ENCODE measurements at regions not wholly inside any gene's neighbourhood (a gene's known extent, or its start where the extent isn't known, plus 50 kb on each side); places are given as distances from the start of the nearest gene placed in this dataset.

DNA sequence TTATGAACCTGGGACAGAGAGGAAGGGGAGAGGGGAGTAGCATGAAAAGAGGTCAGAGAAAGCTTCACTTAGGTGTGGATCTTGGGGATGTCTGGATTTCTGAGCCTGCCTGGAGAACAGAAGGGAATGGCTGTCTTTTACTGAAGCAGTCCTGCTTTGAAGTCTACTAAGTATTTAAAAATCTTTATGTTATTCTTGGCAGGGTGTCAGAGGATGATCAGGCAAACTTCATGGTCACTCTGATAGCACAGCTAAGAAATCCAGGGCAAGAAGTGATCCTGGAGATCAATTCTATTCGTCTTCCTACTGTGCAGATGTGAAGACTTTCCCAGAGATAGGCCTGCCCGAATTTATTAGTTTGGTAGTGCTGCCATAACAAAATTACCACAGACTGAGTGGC is 464.4 kb upstream of the BOD1L1 start:
- Histone ChIP-seq H3K4me2 (ENCODE audit: low read length) (no peak overlapping the region), H3K27me3 (ENCODE audit: control insufficient read depth, insufficient read depth, low read length) (no peaks in the 10 kb centered on the region), H3K4me1 (ENCODE audit: control insufficient read depth, insufficient read depth, low read length) (peaks cover 19% of the 10 kb centered on the region), H3K9ac (ENCODE audit: low read depth, low read length) (no peak overlapping the region), H3K36me3 (ENCODE audit: insufficient read depth, low read length) (no peaks in the 10 kb centered on the region), H3K9me3 (replicated peaks; ENCODE audit: low read length) (peaks cover 4% of the 10 kb centered on the region), H3K4me3 (ENCODE audit: low read length) (no peak overlapping the region)

- Histone ChIP-seq H3K4me1 (ENCODE audit: control insufficient read depth, insufficient read depth, low read length) (peaks cover 25% of the 10 kb centered on the region), H3K27me3 (ENCODE audit: control insufficient read depth, insufficient read depth, low read length) (no peaks in the 10 kb centered on the region), H3K9me3 (replicated peaks; ENCODE audit: low read length) (peaks cover 4% of the 10 kb centered on the region), H3K36me3 (ENCODE audit: insufficient read depth, low read length) (no peaks in the 10 kb centered on the region), H3K9ac (ENCODE audit: low read depth, low read length) (no peak overlapping the region), H3K4me3 (ENCODE audit: low read length) (no peak overlapping the region), H3K4me2 (ENCODE audit: low read length) (no peak overlapping the region)
Observed at GRCh38 chr4:14092741-14093140, 465.2 kb upstream of the BOD1L1 start.

GRCh38 chr4:14095831-14096230 is 468.3 kb upstream of the BOD1L1 start:
- Histone ChIP-seq H3K36me3 (ENCODE audit: insufficient read depth, low read length) (no peaks in the 10 kb centered on the region), H3K4me2 (ENCODE audit: low read length) (no peak overlapping the region), H3K9ac (ENCODE audit: low read depth, low read length) (peak overlapping the region; percentile 48), H3K27me3 (ENCODE audit: control insufficient read depth, insufficient read depth, low read length) (no peaks in the 10 kb centered on the region), H3K4me1 (ENCODE audit: control insufficient read depth, insufficient read depth, low read length) (peaks cover 25% of the 10 kb centered on the region), H3K4me3 (ENCODE audit: low read length) (no peak overlapping the region), H3K9me3 (replicated peaks; ENCODE audit: low read length) (peaks cover 4% of the 10 kb centered on the region)

- peak overlapping the region; percentile 4 for H3K4me2 ChIP-seq (ENCODE audit: low read length)
- H3K4me3 ChIP-seq (ENCODE audit: low read length): no peak overlapping the region
- peaks cover 25% of the 10 kb centered on the region for H3K4me1 ChIP-seq (ENCODE audit: control insufficient read depth, insufficient read depth, low read length)
- H3K27me3 ChIP-seq (ENCODE audit: control insufficient read depth, insufficient read depth, low read length): no peaks in the 10 kb centered on the region
- H3K36me3 ChIP-seq (ENCODE audit: insufficient read depth, low read length): no peaks in the 10 kb centered on the region
- peaks cover under 1% of the 10 kb centered on the region for H3K9me3 ChIP-seq (replicated peaks; ENCODE audit: low read length)
- peak overlapping the region; percentile 48 for H3K9ac ChIP-seq (ENCODE audit: low read depth, low read length)
Observed at GRCh38 chr4:14096396-14096965, 469.0 kb upstream of the BOD1L1 start.

DNA sequence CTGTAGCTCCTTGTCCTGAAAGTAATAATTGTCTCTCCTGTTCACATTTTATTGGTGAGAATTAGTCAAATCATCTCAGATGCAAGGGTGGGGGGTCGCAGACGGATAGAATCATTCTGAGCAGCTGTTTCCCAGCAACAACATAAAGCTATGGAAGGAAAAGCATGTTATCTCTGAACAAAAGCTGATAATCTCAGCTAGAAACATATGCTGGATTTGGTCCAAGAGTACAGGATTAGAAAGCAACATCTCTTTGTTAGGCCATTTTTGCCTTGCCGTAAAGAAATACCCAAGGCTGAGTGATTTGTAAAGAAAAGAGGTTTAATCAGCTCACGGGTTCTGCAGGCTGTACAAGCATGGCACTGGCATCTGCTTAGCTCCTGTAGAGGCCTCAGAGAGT is 472.8 kb upstream of the BOD1L1 start:
- no peaks in the 10 kb centered on the region for H3K27me3 ChIP-seq (ENCODE audit: control insufficient read depth, insufficient read depth, low read length)
- H3K36me3 ChIP-seq (ENCODE audit: insufficient read depth, low read length): no peaks in the 10 kb centered on the region
- H3K4me3 ChIP-seq (ENCODE audit: low read length): no peak overlapping the region
- H3K4me1 ChIP-seq (ENCODE audit: control insufficient read depth, insufficient read depth, low read length): peaks cover 20% of the 10 kb centered on the region
- H3K4me2 ChIP-seq (ENCODE audit: low read length): no peak overlapping the region
- H3K9ac ChIP-seq (ENCODE audit: low read depth, low read length): no peak overlapping the region
- H3K9me3 ChIP-seq (replicated peaks; ENCODE audit: low read length): no peaks in the 10 kb centered on the region

DNA sequence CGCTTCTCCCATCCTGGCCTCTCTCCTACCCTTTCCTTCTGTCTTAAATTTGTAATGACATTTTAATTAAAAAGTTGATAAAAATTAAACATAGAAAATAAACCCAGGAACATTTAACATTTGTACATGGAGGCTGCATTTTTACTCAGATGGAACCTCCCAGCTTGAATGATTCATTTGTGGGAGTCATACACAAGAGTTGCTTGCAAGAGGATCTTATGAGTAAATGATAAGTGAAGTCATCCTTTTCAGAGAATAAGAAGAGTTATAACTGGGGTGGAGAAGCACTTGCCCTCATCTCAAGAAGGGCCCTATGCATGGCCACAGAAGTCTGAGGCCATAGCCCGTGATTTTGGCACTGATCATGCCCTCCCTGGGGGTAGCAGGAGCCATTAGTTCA is 482.9 kb upstream of the BOD1L1 start:
- H3K4me3 ChIP-seq (ENCODE audit: low read length): no peak overlapping the region
- peaks cover 5% of the 10 kb centered on the region for H3K9me3 ChIP-seq (replicated peaks; ENCODE audit: low read length)
- H3K36me3 ChIP-seq (ENCODE audit: insufficient read depth, low read length): no peaks in the 10 kb centered on the region

GRCh38 chr4:14111730-14112181 is 484.2 kb upstream of the BOD1L1 start:
- Histone ChIP-seq H3K27me3 (ENCODE audit: control insufficient read depth, insufficient read depth, low read length) (no peaks in the 10 kb centered on the region), H3K9me3 (replicated peaks; ENCODE audit: low read length) (peaks cover 5% of the 10 kb centered on the region), H3K9ac (ENCODE audit: low read depth, low read length) (peak overlapping the region; percentile 81), H3K4me3 (ENCODE audit: low read length) (peak overlapping the region; percentile 60), H3K4me1 (ENCODE audit: control insufficient read depth, insufficient read depth, low read length) (peaks cover 29% of the 10 kb centered on the region), H3K4me2 (ENCODE audit: low read length) (peak overlapping the region; percentile 88), H3K36me3 (ENCODE audit: insufficient read depth, low read length) (peaks cover 4% of the 10 kb centered on the region)

More for the DNA sequence above, 482.9 kb upstream of the BOD1L1 start:
- H3K27me3 ChIP-seq (ENCODE audit: control insufficient read depth, insufficient read depth, low read length): no peaks in the 10 kb centered on the region
- H3K4me1 ChIP-seq (ENCODE audit: control insufficient read depth, insufficient read depth, low read length): peaks cover 29% of the 10 kb centered on the region
- H3K9ac ChIP-seq (ENCODE audit: low read depth, low read length): peak overlapping the region; percentile 65
- H3K4me2 ChIP-seq (ENCODE audit: low read length): peak overlapping the region; percentile 88

- Histone ChIP-seq H3K27me3 (ENCODE audit: control insufficient read depth, insufficient read depth, low read length) (no peaks in the 10 kb centered on the region), H3K36me3 (ENCODE audit: insufficient read depth, low read length) (peaks cover 8% of the 10 kb centered on the region), H3K9ac (ENCODE audit: low read depth, low read length) (no peak overlapping the region)
Observed at GRCh38 chr4:14115106-14115505, 487.6 kb upstream of the BOD1L1 start.

GRCh38 chr4:14117575-14118238 is 490.2 kb upstream of the BOD1L1 start:
- Histone ChIP-seq H3K36me3 (ENCODE audit: insufficient read depth, low read length) (peaks cover 8% of the 10 kb centered on the region), H3K27me3 (ENCODE audit: control insufficient read depth, insufficient read depth, low read length) (no peaks in the 10 kb centered on the region), H3K9me3 (replicated peaks; ENCODE audit: low read length) (no peaks in the 10 kb centered on the region), H3K4me2 (ENCODE audit: low read length) (no peak overlapping the region), H3K4me1 (ENCODE audit: control insufficient read depth, insufficient read depth, low read length) (peaks cover 5% of the 10 kb centered on the region), H3K4me3 (ENCODE audit: low read length) (no peak overlapping the region), H3K9ac (ENCODE audit: low read depth, low read length) (no peak overlapping the region)

More at GRCh38 chr4:14115106-14115505, 487.6 kb upstream of the BOD1L1 start:
- Histone ChIP-seq H3K4me1 (ENCODE audit: control insufficient read depth, insufficient read depth, low read length) (peaks cover 25% of the 10 kb centered on the region), H3K4me2 (ENCODE audit: low read length) (peak overlapping the region; percentile 88), H3K4me3 (ENCODE audit: low read length) (no peak overlapping the region), H3K9me3 (replicated peaks; ENCODE audit: low read length) (no peaks in the 10 kb centered on the region)

GRCh38 chr4:14124816-14125215 is 497.3 kb upstream of the BOD1L1 start:
- Histone ChIP-seq H3K9ac (ENCODE audit: low read depth, low read length) (no peak overlapping the region), H3K27me3 (ENCODE audit: control insufficient read depth, insufficient read depth, low read length) (no peaks in the 10 kb centered on the region), H3K36me3 (ENCODE audit: insufficient read depth, low read length) (peaks cover 29% of the 10 kb centered on the region), H3K4me2 (ENCODE audit: low read length) (no peak overlapping the region), H3K4me1 (ENCODE audit: control insufficient read depth, insufficient read depth, low read length) (peaks cover 9% of the 10 kb centered on the region), H3K9me3 (replicated peaks; ENCODE audit: low read length) (no peaks in the 10 kb centered on the region), H3K4me3 (ENCODE audit: low read length) (no peak overlapping the region)

DNA sequence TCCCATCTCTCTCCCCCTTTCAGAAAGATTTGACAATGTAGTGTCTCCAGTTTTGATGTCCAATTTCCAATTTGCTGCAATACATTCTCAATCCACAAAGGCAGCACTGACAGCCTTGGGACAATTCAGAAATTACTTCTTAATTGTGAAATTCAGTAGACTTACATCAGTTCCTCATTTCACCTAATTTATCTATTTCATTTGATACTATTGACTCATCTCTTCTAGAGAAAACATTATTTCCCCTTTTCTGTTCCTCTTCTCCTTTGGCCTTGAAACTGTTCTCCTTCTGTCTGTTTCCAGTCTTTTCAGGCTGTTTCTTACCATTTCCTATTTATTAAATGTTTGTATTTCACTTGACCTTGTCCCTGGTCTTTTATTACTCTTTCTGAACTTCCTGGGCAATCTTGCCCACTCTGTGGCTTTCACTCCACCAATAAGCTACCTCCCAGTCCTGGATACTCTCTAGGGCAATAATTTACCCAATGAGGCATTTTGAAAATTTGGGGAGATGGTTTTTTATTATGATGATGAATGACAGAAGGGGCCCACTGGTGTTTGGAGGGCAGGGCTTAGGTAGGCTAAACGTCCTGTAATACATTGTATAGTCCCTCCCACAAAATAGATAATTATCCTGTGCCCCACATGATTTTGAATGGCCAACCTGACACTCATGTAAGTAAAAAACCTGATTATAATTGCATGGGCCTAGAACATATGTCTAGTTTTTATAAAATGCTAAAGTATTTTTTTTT is 498.0 kb upstream of the BOD1L1 start:
- Histone ChIP-seq H3K4me1 (ENCODE audit: control insufficient read depth, insufficient read depth, low read length) (peaks cover 9% of the 10 kb centered on the region), H3K9ac (ENCODE audit: low read depth, low read length) (no peak overlapping the region), H3K27me3 (ENCODE audit: control insufficient read depth, insufficient read depth, low read length) (no peaks in the 10 kb centered on the region), H3K4me3 (ENCODE audit: low read length) (no peak overlapping the region), H3K36me3 (ENCODE audit: insufficient read depth, low read length) (peaks cover 29% of the 10 kb centered on the region), H3K9me3 (replicated peaks; ENCODE audit: low read length) (no peaks in the 10 kb centered on the region), H3K4me2 (ENCODE audit: low read length) (no peak overlapping the region)
